Prostate gland (tissue), 2 donors: ENCODE measurements at regions not wholly inside any gene's neighbourhood (a gene's known extent, or its start where the extent isn't known, plus 50 kb on each side); places are given as distances from the start of the nearest gene placed in this dataset.

Source experiments
- POLR2A ChIP-seq: fragments of 450-650 bp; IDR thresholded peaks from one replicate; pipeline ENCODE4 v1.6.1; 2016; ENCODE audit warnings: antibody characterized with exemption, mild to moderate bottlenecking
- TF ChIP-seq, protein P1 (sequence below), 4 experiments: fragments of 200-600 bp in 2 of 4; fragments of 450-650 bp in 2 of 4; sonication (generic) in 2 of 4; IDR thresholded peaks; 1 replicate in 3 of 4; 2 replicates in 1 of 4; pipeline ENCODE4 v1.5.1; 2016 to 2019; ENCODE audit warnings: antibody characterized with exemption in 4 of 4, mild to moderate bottlenecking in 2 of 4, moderate library complexity in 2 of 4

- TF ChIP-seq, protein P1, sequence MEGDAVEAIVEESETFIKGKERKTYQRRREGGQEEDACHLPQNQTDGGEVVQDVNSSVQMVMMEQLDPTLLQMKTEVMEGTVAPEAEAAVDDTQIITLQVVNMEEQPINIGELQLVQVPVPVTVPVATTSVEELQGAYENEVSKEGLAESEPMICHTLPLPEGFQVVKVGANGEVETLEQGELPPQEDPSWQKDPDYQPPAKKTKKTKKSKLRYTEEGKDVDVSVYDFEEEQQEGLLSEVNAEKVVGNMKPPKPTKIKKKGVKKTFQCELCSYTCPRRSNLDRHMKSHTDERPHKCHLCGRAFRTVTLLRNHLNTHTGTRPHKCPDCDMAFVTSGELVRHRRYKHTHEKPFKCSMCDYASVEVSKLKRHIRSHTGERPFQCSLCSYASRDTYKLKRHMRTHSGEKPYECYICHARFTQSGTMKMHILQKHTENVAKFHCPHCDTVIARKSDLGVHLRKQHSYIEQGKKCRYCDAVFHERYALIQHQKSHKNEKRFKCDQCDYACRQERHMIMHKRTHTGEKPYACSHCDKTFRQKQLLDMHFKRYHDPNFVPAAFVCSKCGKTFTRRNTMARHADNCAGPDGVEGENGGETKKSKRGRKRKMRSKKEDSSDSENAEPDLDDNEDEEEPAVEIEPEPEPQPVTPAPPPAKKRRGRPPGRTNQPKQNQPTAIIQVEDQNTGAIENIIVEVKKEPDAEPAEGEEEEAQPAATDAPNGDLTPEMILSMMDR (IDR thresholded peaks at IDR 0.05): no peak
- TF ChIP-seq POLR2A: no peak
These were observed 859.5 kb upstream of the SOX11 start for GRCh38 chr2:4832642-4833041.
